Fibroblast of villous mesenchyme (primary cell): ENCODE measurements at regions not wholly inside any gene's neighbourhood (a gene's known extent, or its start where the extent isn't known, plus 50 kb on each side); places are given as distances from the start of the nearest gene placed in this dataset.

Experiments used
- DNase-seq: peaks from one replicate; pipeline ENCODE4 v3.0.0-alpha.2; 2010; ENCODE audit warnings: low read depth
- H3K4me3 ChIP-seq: 2 replicates; pipeline ENCODE4 v1.5.1; 2011; ENCODE audit warnings: low read depth, mild to moderate bottlenecking, low read length
- CTCF ChIP-seq: IDR thresholded peaks from 2 replicates; pipeline ENCODE4 v1.5.1; 2012; ENCODE audit warnings: low read depth, mild to moderate bottlenecking, low read length; ENCODE audit not compliant: insufficient read depth

GRCh38 chr14:53764846-53765245 lies 191.8 kb downstream of the BMP4 start:
- H3K4me3 ChIP-seq, result no peak overlapping the region
- no peak for DNase-seq
- no peak for TF ChIP-seq CTCF

GRCh38 chr14:53758141-53758540 lies 198.5 kb downstream of the BMP4 start:
- DNase-seq, result no peak
- TF ChIP-seq CTCF, result no peak

GRCh38 chr14:53757732-53758131 lies 198.9 kb downstream of the BMP4 start:
- TF ChIP-seq CTCF, result no peak
- no peak overlapping the region for H3K4me3 ChIP-seq
- no peak for DNase-seq

More at GRCh38 chr14:53758141-53758540, 198.5 kb downstream of the BMP4 start:
- no peak overlapping the region for H3K4me3 ChIP-seq

GRCh38 chr14:53751650-53752049 lies 205.0 kb downstream of the BMP4 start:
- TF ChIP-seq CTCF, result no peak
- no peak for DNase-seq

GRCh38 chr14:53748691-53749090 lies 207.9 kb downstream of the BMP4 start:
- TF ChIP-seq CTCF, result no peak
- no peak for DNase-seq
- no peak overlapping the region for H3K4me3 ChIP-seq

More at GRCh38 chr14:53751650-53752049, 205.0 kb downstream of the BMP4 start:
- no peak overlapping the region for H3K4me3 ChIP-seq

GRCh38 chr14:53744857-53745256 lies 211.8 kb downstream of the BMP4 start:
- H3K4me3 ChIP-seq, result no peak overlapping the region
- TF ChIP-seq CTCF, result no peak
- DNase-seq, result peak; percentile 57

- TF ChIP-seq CTCF, result no peak
- no peak overlapping the region for H3K4me3 ChIP-seq
- DNase-seq, result no peak
Observed at GRCh38 chr14:53743371-53743770, 213.3 kb downstream of the BMP4 start.
